KMS-11 (cell line): ENCODE measurements at regions not wholly inside any gene's neighbourhood (a gene's known extent, or its start where the extent isn't known, plus 50 kb on each side); places are given as distances from the start of the nearest gene placed in this dataset.

Source experiments
- H2AFZ ChIP-seq: fragments of 200-600 bp; sonication (generic); 2 replicates; pipeline ENCODE4 v1.6.1; 2016; ENCODE audit warnings: antibody characterized with exemption, mixed run types, low read depth
- H3K27ac ChIP-seq: fragments of 200-600 bp; sonication (generic); 2 replicates; pipeline ENCODE4 v1.6.1; 2016; ENCODE audit warnings: mild to moderate bottlenecking, mixed run types
- H3K27me3 ChIP-seq: fragments of 200-600 bp; sonication (generic); 2 replicates; pipeline ENCODE4 v1.6.1; 2017; ENCODE audit warnings: mild to moderate bottlenecking, low read depth, mixed run types, moderate library complexity; ENCODE audit not compliant: insufficient read depth
- H3K36me3 ChIP-seq: fragments of 200-600 bp; sonication (generic); 2 replicates; pipeline ENCODE4 v1.6.1; 2017; ENCODE audit warnings: mild to moderate bottlenecking, mixed run types; ENCODE audit not compliant: insufficient read depth
- H3K4me1 ChIP-seq: fragments of 200-600 bp; sonication (generic); 2 replicates; pipeline ENCODE4 v1.6.1; 2016; ENCODE audit warnings: mild to moderate bottlenecking, low read depth, mixed run types; ENCODE audit not compliant: poor library complexity, severe bottlenecking
- H3K4me2 ChIP-seq: fragments of 200-600 bp; sonication (generic); 2 replicates; pipeline ENCODE4 v1.7.0; 2016; ENCODE audit warnings: mild to moderate bottlenecking, mixed run types
- H3K4me3 ChIP-seq: fragments of 200-600 bp; sonication (generic); IDR thresholded peaks from 2 replicates; pipeline ENCODE4 v1.6.1; 2017; ENCODE audit warnings: low read depth, low read length, mixed read lengths; ENCODE audit not compliant: insufficient read depth
- H3K79me2 ChIP-seq: fragments of 200-600 bp; sonication (generic); 2 replicates; pipeline ENCODE4 v1.6.1; 2016; ENCODE audit warnings: low read depth, mixed run types; ENCODE audit not compliant: insufficient read depth
- H3K9ac ChIP-seq: fragments of 200-600 bp; sonication (generic); 2 replicates; pipeline ENCODE4 v1.6.1; 2016; ENCODE audit warnings: mild to moderate bottlenecking, mixed run types
- H4K20me1 ChIP-seq: fragments of 200-600 bp; sonication (generic); 2 replicates; pipeline ENCODE4 v1.6.1; 2016; ENCODE audit warnings: mild to moderate bottlenecking, mixed run types; ENCODE audit not compliant: insufficient read depth
- TF ChIP-seq, protein P1 (sequence below): fragments of 200-600 bp; sonication (generic); conservative IDR thresholded peaks from 2 replicates; pipeline ENCODE4 v1.6.1; 2017; ENCODE audit warnings: low read depth, mild to moderate bottlenecking, antibody characterized with exemption, low read length, moderate library complexity, mixed read lengths

DNA sequence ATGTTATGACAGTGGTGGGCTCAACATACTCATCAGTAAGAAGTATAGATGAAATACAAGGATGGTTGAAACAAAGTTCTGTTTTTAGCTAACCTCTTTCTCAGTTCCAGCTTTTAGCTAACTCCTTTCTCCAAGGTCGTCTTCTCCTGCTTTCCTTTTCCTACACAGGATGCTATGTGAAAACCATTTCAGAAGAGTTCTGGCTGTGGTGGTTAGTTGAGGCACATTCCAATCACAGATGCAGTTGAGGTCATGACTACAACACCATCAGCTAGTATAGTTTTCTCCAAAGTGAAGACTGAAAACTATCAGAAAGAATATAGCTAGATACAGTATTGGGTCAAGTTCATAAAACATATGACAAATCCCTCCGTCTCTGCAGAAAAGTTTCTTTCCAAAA lies 477.7 kb upstream of the C9orf72 start:
- Histone ChIP-seq H3K9ac (no peak overlapping the region), H3K79me2 (no peaks in the 10 kb centered on the region), H2AFZ (no peak overlapping the region), H3K4me2 (no peak overlapping the region), H3K4me1 (no peaks in the 10 kb centered on the region), H3K27ac (no peak overlapping the region), H3K27me3 (no peaks in the 10 kb centered on the region), H3K36me3 (no peaks in the 10 kb centered on the region), H3K4me3 (no peak overlapping the region), H4K20me1 (no peaks in the 10 kb centered on the region)
- TF ChIP-seq, protein P1, sequence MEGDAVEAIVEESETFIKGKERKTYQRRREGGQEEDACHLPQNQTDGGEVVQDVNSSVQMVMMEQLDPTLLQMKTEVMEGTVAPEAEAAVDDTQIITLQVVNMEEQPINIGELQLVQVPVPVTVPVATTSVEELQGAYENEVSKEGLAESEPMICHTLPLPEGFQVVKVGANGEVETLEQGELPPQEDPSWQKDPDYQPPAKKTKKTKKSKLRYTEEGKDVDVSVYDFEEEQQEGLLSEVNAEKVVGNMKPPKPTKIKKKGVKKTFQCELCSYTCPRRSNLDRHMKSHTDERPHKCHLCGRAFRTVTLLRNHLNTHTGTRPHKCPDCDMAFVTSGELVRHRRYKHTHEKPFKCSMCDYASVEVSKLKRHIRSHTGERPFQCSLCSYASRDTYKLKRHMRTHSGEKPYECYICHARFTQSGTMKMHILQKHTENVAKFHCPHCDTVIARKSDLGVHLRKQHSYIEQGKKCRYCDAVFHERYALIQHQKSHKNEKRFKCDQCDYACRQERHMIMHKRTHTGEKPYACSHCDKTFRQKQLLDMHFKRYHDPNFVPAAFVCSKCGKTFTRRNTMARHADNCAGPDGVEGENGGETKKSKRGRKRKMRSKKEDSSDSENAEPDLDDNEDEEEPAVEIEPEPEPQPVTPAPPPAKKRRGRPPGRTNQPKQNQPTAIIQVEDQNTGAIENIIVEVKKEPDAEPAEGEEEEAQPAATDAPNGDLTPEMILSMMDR, result no peak

- Histone ChIP-seq H4K20me1 (no peaks in the 10 kb centered on the region), H3K9ac (no peak overlapping the region), H3K4me2 (no peak overlapping the region), H3K27ac (no peak overlapping the region), H3K79me2 (no peaks in the 10 kb centered on the region), H3K36me3 (no peaks in the 10 kb centered on the region), H3K4me3 (no peak overlapping the region), H2AFZ (no peak overlapping the region), H3K4me1 (no peaks in the 10 kb centered on the region), H3K27me3 (no peaks in the 10 kb centered on the region)
- TF ChIP-seq, protein P1, result no peak
Measured at GRCh38 chr9:28051559-28052503, 478.6 kb upstream of the C9orf72 start.

GRCh38 chr9:28053096-28053777 lies 480.0 kb upstream of the C9orf72 start:
- H3K9ac ChIP-seq, result no peak overlapping the region
- no peaks in the 10 kb centered on the region for H3K79me2 ChIP-seq
- no peaks in the 10 kb centered on the region for H4K20me1 ChIP-seq
- no peaks in the 10 kb centered on the region for H3K27me3 ChIP-seq
- H3K27ac ChIP-seq, result no peak overlapping the region
- H3K4me1 ChIP-seq, result no peaks in the 10 kb centered on the region
- no peak overlapping the region for H3K4me3 ChIP-seq
- no peaks in the 10 kb centered on the region for H3K36me3 ChIP-seq
- H3K4me2 ChIP-seq, result no peak overlapping the region
- TF ChIP-seq, protein P1, result no peak
- no peak overlapping the region for H2AFZ ChIP-seq

- no peak overlapping the region for H3K27ac ChIP-seq
- H3K36me3 ChIP-seq, result no peaks in the 10 kb centered on the region
- no peaks in the 10 kb centered on the region for H3K79me2 ChIP-seq
- H3K4me1 ChIP-seq, result no peaks in the 10 kb centered on the region
- TF ChIP-seq, protein P1, result no peak
- H3K4me2 ChIP-seq, result no peak overlapping the region
- no peak overlapping the region for H3K9ac ChIP-seq
- no peak overlapping the region for H2AFZ ChIP-seq
- no peaks in the 10 kb centered on the region for H4K20me1 ChIP-seq
- no peaks in the 10 kb centered on the region for H3K27me3 ChIP-seq
- no peak overlapping the region for H3K4me3 ChIP-seq
Measured at GRCh38 chr9:28056006-28056405, 482.7 kb upstream of the C9orf72 start.
